ENCODE measurements at regions not wholly inside any gene's neighbourhood (a gene's known extent, or its start where the extent isn't known, plus 50 kb on each side); places are given as distances from the start of the nearest gene placed in this dataset.

DNA sequence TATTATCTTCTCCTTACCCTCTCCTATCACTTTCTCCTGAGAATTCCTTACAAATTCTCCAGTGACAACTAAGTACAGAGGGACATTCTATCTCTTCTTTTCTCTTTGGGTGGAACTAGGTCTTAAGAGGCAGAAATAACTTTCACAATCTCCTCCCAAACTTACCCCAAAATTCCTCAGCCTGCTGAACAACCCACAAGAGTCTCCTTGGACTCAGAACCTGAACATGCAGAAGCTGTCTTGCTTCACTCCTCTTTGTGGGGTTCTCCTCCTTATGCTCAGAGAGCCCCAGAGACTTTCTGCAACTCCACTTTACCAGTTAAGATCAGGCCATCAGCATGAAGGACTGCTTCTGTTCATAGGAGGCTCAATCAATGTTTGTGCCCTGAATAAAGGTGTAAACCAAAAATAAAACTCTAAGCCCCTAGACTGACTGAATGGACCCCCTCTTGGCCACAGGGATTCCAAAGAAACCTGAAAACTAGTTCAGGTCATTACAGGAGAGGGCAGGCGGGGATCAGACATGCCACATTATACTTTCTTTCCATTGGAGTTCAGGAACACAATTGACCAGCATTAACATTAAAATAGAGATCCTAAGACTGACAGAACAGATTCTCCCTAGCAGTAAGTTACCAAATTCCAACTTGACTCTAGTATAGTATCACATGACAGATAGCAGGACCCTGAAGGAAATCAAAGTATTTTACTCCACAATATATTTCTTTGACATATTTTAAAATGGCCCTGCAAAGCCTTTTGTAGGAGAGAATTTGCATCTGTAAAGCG lies 179.7 kb upstream of the FBXL17 start:
- TF ChIP-seq, protein P1, sequence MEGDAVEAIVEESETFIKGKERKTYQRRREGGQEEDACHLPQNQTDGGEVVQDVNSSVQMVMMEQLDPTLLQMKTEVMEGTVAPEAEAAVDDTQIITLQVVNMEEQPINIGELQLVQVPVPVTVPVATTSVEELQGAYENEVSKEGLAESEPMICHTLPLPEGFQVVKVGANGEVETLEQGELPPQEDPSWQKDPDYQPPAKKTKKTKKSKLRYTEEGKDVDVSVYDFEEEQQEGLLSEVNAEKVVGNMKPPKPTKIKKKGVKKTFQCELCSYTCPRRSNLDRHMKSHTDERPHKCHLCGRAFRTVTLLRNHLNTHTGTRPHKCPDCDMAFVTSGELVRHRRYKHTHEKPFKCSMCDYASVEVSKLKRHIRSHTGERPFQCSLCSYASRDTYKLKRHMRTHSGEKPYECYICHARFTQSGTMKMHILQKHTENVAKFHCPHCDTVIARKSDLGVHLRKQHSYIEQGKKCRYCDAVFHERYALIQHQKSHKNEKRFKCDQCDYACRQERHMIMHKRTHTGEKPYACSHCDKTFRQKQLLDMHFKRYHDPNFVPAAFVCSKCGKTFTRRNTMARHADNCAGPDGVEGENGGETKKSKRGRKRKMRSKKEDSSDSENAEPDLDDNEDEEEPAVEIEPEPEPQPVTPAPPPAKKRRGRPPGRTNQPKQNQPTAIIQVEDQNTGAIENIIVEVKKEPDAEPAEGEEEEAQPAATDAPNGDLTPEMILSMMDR (IDR thresholded peaks at IDR 0.05; ENCODE audit: low read length): no peak
- TF ChIP-seq EZH2phosphoT487 (IDR thresholded peaks at IDR 0.05; ENCODE audit: low read length): no peak
- no peak for TF ChIP-seq EZH2 (optimal IDR thresholded peaks at IDR 0.05; ENCODE audit: low read depth, low read length)
